ACHN (cell line): ENCODE measurements at regions not wholly inside any gene's neighbourhood (a gene's known extent, or its start where the extent isn't known, plus 50 kb on each side); places are given as distances from the start of the nearest gene placed in this dataset.
"Not testable (repeated sequence)": the region's sequence is repeated elsewhere in the genome, so short reads cannot be mapped to it uniquely, and the experiment has no call there.

ENCODE experiments used
- DNase-seq: peaks from one replicate; pipeline ENCODE4 v3.0.0-alpha.2; 2015
- in situ Hi-C: cut with HindIII; loops from 2 replicates; pipeline ENCODE4 v1.10.0; 2017; ENCODE audit warnings: low sequenced_read_pairs, low pct_ligation_motif_present, low pct_unique_long_range_greater_than_20kb

DNA sequence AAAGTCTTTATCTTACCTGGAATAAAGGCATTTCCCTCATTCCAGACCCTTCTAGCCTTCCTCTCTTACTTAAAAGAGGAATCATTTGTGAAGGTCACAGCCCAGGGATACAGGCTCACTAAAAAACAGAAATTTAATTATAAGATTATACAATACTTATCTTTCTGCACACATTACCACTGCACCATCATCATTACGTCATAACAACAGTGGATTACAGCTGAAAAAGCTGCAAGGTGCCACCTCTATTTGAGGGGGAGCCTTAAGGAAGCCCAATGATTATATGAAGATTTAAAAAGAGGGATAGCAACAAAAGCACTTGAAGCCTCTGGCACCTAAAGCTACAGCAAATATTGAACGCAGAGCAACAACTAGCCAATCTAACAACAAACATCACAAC, 452.9 kb upstream of the EYS start:
- in situ Hi-C loops = no loop called here
- DNase-seq = no peak

DNA sequence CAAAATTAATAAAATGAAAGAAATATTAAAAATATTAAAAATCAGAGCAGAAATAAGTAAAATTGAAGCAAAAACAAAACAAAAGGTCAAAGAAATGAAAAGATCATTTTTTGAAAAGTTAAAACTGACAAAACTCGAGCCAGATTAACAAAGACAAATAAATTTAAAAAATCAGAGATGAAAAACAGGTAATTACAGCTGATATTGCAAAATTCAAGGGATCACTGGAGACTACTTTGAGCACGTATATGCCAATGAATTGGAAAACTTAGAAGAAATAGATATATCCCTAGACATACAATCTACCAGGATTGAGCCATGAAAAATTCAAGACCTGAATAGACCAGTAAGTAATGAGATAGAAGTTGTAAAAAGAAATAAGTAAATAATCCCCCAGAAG, 446.2 kb upstream of the EYS start:
- no peak for DNase-seq
- in situ Hi-C loops = no loop called here

DNA sequence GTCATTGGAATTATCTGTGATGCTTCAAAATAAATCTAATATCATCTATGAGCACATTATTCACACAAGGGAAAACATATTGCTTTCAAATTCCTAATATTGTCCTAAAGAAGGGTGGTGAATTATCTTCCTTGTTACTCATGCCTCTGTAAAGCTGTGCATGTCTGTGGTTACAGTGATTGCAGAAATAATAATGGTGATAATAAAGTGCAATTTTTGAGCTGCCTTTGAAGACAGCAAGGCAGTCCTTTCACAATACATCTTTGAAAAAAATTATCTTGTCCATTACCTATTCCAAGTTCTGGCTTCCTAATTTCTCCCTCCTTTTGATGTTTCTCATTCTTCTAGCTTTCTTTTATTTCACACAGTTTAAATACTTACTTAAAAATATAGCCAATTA, 442.1 kb upstream of the EYS start:
- DNase-seq = no peak
- in situ Hi-C loops = no loop called here

DNA sequence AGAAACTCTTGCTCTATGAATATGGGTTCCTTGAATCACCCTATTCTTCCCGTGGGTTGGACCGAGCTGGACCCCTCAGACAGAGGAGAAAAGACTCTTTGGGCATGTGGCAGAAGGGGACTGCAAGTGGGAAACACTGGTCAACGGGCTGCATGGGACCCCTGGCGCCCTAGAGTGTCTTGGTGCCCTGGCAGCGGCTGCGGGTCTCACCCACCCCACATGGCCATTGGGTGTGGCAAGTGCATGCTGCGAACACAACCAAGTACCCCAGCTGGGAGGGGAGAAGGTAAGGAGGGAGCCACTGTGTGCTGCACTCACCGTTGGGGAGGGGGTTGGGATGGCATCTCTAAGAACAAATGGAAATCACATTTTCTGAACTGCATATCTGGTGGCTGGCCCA, 438.8 kb upstream of the EYS start:
- DNase-seq = no peak
- in situ Hi-C loops = no loop called here

DNA sequence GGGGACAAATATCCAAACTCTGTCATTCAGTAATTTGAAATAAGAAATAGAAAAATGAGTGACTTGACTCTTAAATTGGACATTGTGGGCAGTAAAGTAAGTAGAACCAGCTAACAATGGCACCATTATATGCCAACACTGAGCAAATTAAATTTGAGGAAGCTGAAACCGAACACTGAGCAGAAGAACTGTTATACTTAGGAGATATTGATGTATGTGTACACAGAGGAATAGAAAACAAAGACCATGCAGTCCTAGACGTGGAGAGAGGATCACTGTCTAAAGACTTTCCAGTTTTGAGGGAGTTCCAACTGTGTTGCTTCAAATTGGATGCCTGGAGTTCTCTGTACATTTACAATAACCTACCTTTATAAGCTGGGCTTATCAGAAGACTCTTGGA, 427.0 kb upstream of the EYS start:
- DNase-seq = no peak

DNA sequence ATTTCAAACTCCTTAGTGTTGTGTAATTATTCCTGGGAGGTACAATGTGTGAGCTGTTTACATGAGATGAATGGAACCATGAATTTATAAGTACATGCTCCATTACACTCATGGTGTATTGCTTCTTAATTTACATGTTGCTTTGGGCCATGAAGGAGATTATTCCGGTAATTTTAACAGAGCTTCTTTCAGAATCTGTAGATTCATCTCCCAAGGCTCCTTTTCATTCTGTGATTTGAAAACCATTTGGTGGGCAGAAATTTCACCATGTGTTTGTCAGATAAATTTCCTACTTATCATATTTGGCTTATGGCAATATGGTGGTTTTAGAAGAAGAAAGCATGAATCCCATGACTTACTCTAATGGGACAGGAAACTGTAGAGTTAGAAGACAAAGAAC, 421.6 kb upstream of the EYS start:
- in situ Hi-C loops = no loop called here

More for the DNA sequence above, 427.0 kb upstream of the EYS start:
- in situ Hi-C loops = no loop called here

DNA sequence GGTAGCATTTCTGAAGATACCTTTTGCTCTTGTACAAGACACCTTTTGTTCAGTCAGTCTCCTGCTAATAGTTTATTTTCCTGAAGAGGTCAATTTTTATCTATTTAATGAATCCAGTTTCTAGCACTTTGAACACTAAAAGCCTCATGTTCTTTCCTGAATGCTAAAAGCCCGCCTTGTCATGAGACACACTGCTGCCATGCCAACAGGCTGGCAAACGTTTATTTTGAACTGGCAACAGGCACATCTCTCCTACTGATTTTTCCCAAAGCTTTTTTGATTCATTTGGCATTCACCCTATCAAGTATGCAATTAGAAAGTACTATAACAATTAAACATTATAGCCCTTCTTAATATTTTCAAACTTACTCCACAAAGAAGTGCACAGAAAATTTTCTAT, 421.2 kb upstream of the EYS start:
- no peak for DNase-seq
- in situ Hi-C loops = no loop called here

More for the DNA sequence above, 421.6 kb upstream of the EYS start:
- DNase-seq = no peak

DNA sequence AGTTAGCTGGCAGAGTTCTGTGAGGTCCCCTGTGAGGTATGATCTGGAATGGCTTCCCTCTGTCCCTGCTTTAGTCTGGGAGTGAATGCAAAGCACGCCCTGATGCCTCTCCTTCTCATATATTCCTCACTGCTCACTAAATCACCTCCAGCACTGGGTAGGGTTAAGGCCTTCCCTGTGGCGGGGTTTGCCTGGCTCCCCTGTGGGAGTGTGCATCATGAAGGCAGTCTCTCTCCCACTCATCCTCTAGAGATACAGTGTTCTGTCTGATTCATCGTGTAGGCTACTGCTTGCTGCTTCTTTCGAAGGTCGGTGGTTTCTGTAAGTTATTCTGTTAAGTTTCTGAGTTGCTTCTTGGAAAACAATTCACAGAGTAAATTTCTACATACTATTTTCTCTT, 420.0 kb upstream of the EYS start:
- in situ Hi-C loops = no loop called here
- no peak for DNase-seq

DNA sequence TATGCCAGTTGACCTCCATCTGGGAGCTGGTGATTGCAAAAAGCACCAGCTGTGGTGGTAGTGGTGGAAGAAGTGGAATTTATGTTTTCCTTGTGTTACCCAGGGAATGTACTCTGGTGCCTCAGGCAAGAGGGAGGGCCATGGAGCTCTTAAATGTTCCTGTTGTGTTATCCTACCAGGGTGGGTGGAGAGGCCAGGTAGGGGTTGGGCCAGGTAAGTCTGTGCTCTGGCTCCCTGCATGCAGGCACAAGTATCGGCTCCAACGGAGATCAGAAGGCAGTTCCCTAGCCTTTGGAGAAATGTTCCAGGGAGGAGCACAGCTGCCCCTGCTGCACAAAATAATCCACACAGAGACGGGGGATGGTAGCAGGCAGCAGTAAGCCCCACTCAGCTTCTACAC, 419.3 kb upstream of the EYS start:
- in situ Hi-C loops = no loop called here
- no peak for DNase-seq

DNA sequence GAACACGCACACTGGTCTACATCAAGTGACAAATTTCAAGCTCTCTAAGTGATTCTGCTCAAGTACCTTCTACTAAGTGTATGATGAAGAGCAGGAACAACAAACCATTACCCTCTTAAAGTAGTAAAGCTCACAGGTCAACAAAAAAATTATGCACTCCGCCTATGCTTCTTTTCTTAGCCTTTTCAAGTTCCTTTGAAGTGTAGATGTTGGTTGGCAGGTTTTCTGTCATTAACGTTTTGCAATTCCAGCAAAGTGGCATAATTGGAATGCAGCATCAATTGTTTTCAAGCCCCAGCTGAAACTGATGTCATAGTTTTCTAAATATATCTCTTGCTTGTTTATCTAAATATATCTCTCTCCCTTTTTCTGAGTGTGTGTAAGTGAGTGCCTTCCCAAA, 396.9 kb upstream of the EYS start:
- DNase-seq = no peak
- in situ Hi-C loops = no loop called here

DNA sequence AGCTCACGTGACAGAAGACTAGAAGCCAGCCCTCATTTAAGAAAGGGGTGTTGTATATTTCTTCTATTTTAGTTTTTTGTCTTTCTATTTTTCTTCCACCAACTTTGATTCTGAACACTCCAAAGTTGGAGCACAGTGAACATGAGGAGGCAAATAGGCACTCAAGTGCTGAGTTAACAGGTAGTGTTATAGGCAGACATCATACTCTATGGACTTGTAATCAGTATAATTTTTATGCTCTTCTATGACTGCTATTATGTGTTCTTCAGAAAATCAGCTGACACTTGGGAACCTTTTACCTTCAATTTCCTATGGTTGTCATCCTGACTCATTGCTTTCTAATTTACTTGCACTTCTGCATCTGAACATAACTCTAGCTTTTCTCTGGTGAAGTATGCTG, 396.3 kb upstream of the EYS start:
- in situ Hi-C loops = no loop called here
- no peak for DNase-seq

DNA sequence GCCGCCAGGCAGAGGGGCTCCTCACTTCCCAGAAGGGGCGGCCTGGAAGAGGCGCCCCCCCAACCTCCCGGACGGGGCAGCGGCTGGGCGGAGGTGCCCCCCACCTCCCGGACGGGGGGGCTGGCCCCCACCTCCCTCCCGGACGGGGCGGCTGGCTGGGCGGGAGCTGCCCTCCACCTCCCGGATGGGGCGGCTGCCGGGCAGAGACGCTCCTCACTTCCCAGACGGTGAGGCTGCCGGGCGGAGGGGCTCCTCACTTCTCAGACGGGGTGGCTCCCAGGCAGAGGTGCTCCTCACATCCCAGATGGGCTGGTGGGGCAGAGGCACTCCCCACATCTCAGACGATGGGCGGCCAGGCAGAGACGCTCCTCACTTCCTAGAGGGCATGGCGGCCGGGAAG, 389.7 kb upstream of the EYS start:
- DNase-seq = no peak
- in situ Hi-C loops = no loop called here

DNA sequence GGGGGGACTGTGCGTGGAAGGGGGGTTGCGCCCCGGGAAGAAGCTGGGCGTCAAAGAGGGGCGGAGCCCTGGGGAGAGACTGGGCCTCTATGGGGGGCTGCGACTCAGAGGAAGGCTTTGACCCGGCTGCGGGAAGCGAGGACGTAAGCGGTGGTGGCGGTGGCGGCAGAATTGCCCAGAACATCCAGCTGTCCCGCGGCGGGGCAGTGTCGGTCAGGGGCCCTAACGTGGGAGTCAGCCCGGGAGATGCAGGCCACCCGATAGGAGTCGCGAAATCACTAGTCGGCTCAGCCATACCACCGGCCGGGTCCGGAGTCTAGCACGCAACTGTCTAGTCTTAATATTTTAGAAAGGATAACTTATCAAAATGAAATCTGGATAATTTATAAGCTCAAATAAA, 387.6 kb upstream of the EYS start:
- in situ Hi-C loops = no loop called here
- DNase-seq = no peak

DNA sequence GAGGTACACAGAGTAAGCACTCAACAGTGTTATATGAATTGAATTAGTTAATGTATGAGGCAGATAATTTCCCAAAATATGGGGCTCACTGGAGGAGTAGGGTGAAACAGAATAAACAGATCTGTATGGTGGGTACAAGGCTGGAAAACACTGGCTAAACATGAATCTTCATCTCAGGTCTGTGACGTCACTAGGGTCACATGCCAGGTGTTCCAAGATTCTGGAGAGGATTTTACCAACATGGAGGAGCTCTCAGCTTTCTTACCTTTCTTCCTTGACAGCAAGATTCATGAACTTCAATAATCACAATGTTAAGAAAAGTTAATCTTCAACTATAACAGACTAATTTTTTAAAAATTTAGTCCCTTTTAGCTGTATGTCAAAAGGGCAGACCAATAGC, 385.3 kb upstream of the EYS start:
- DNase-seq, in situ Hi-C loops: not testable (repeated sequence)

DNA sequence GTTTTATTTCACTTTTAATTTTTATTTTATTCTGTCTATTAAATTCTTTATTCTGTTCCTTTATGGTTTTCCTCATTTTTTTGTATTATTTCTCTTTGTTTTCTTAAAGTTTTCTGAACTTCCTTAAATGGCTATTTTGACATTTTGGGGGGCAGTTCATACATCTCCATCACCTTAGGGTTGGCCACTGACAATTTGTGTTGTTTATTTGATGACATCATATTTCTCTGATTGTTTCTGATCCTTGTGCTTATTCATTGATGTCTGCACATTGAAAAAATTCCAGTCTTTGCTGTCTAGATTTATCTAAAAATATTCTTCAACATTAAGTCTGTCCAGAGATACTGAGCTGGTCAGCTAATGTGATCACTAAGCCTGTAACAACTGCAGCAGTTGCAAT, 379.5 kb upstream of the EYS start:
- in situ Hi-C loops = no loop called here
- no peak for DNase-seq

DNA sequence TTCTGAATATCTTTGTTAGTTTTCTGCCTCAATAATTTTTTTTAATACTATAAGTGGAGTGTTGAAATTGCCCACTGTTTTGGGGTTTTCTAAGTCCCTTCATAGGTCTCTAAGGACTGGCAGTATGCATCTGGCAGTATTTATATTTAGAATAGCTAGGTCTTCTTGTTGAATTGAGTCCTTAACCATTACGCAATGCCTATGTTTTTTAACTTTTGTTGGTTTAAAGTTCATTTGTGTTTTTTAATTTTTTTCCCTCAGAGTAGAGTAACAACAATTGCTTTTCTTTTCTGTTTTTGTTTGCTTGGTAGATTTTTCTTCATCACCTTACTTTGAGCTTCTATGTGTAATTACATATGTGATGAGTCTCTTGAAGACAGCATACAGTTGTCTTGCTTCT, 375.9 kb upstream of the EYS start:
- in situ Hi-C loops = no loop called here
- DNase-seq = no peak

DNA sequence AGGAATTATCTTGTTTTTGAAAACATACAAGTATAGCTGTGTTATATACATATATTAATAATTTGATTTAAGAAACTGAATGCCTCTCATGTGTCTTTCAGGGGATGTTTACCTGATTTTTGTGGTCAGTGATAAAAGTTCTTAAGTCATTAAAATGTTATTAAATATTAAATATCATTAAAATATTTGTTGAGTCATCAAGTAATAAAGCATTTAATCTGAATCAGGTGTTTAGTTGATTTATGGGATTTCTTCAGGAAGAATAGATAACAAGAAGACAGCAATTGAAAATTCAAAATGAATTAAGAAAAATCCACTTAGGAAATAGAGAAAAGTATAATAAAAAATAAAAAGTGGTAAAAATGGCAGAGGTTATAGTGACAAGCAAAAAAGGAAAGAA, 361.9 kb upstream of the EYS start:
- in situ Hi-C loops = no loop called here
- DNase-seq = no peak

DNA sequence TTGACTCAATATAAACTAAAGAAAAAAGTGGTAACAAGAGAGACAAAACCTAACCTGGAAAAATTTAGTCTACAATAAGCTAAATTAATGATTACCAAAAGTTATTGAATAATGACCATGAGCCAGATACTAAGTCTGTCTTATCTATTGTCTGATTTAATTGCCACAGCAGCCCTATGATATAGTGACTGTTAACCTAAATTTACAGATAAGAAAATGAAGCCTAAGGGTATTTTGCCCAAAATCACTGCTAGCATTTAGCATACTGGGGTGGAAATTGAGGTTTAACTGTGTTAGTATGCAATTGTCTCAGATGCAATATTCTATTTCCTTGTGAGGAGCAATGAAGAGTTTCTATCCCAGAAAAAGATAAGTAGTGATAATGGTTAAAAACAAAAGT, 361.0 kb upstream of the EYS start:
- DNase-seq = no peak
- in situ Hi-C loops = no loop called here

DNA sequence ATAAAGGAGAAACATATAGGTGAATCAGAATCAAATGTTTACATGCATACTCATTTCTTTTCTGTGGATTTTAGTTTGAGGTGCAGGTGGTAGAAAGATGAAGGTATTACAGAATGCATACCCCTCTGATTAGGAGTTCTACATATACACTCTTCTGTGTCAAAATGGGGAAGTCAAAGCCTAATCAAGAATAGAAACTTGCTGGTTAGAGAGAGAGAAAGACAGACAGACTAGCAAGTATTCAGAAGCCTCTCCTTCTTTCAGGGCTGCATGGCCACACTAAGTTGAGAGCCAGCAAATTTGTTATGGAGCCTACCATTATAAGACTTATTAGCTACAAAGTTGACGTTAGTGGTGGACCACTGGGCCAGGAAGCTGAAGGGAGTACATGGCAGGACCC, 358.3 kb upstream of the EYS start:
- no peak for DNase-seq
- in situ Hi-C loops = no loop called here

DNA sequence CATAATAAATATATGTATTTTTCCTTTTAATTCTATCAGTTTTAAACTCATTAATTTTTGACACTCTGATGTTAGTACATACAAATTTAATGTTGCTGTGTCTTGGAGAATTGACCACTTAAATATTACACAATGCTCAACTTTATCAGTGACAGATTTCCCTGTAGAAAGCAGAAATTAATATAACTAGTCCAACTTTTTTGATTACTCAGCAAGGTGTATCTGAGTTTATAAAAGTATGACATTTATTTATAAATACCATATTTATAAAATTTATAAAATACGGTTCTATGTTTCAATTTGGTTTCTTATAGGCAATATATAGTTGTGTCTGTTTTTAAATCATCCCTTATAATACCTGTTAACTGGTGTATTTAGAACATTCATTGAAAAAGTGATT, 350.0 kb upstream of the EYS start:
- in situ Hi-C loops = no loop called here
- DNase-seq = no peak

DNA sequence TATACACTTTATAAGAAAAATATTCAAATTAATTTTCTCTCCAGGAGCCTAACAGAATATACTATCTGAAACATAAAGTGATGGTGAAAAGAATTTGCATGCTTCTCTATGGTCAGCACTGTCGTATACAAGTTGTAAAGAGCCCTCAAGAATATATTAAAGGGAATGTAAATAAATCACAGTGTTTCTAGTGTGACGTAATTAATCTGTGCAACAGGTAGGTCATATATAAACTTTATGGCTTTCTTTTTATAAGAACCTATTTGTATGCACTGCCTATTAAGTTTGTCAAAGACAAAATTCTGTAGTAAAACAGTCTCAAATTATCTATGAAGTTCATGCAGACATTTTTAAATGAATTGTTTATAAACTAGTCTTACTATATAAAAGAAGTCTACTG, 347.9 kb upstream of the EYS start:
- in situ Hi-C loops = no loop called here
- no peak for DNase-seq

DNA sequence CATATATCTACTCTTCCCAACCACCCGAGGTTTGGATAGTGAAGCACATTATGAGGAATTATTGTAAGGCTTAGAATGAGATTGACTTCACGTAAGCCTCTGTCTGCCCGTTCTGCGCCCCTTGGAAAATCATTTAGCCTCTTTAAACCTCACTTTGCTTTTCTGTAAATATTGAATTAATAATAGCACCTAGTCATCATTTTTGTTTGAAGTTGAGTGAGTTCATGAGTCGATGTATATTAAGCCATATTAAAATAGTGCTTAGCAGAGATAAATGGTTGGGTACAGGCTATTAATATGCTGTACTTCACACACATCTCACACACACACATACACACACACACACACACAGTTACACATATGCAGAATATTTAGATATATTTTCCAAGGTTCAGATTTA, 344.8 kb upstream of the EYS start:
- DNase-seq = no peak
- in situ Hi-C loops = no loop called here
